B cell (primary cell): ENCODE measurements at regions not wholly inside any gene's neighbourhood (a gene's known extent, or its start where the extent isn't known, plus 50 kb on each side); places are given as distances from the start of the nearest gene placed in this dataset.

Experiments used
- CTCF ChIP-seq: fragments of 200-600 bp; IDR thresholded peaks from one replicate; pipeline ENCODE4 v1.8.0; 2022; ENCODE audit warnings: antibody characterized with exemption, mild to moderate bottlenecking
- EZH2 ChIP-seq: IDR thresholded peaks from 2 replicates; pipeline ENCODE4 v1.6.1; 2012; ENCODE audit warnings: borderline replicate concordance, low read depth, mild to moderate bottlenecking, moderate library complexity, low read length; ENCODE audit not compliant: insufficient read depth, poor library complexity, severe bottlenecking

- TF ChIP-seq CTCF (no peak), EZH2 (no peak)
Observed at GRCh38 chr5:8984386-8984785, 561.5 kb downstream of the SEMA5A start.
